OCI-LY3 (cell line): ENCODE measurements at regions not wholly inside any gene's neighbourhood (a gene's known extent, or its start where the extent isn't known, plus 50 kb on each side); places are given as distances from the start of the nearest gene placed in this dataset.

Source experiments
- H2AFZ ChIP-seq: fragments of 200-600, 300-600 bp; shearing (Covaris generic); 2 replicates; pipeline ENCODE4 v1.6.0; 2014; ENCODE audit warnings: antibody characterized with exemption, low read depth, low read length
- H3K27ac ChIP-seq: fragments of 200-600, 300-600 bp; sonication (generic); 2 replicates; pipeline ENCODE4 v1.5.1; 2014; ENCODE audit warnings: mild to moderate bottlenecking, low read length, moderate library complexity, mixed read lengths
- H3K27me3 ChIP-seq: fragments of 200-600, 300-600 bp; sonication (generic); 2 replicates; pipeline ENCODE4 v1.6.1; 2014; ENCODE audit warnings: low read depth, low read length, mixed read lengths
- H3K36me3 ChIP-seq: fragments of 200-600, 300-600 bp; sonication (generic); replicated peaks from 2 replicates; pipeline ENCODE3; 2014; ENCODE audit warnings: low read depth, low read length, mixed read lengths
- H3K4me1 ChIP-seq: fragments of 300-600, 200-600 bp; sonication (generic); 2 replicates; pipeline ENCODE4 v1.6.1; 2014; ENCODE audit warnings: low read length, mixed read lengths
- H3K4me2 ChIP-seq: fragments of 200-600, 300-600 bp; sonication (generic); 2 replicates; pipeline ENCODE4 v1.6.1; 2014; ENCODE audit warnings: low read length, mixed read lengths
- H3K4me3 ChIP-seq: fragments of 300-600, 200-600 bp; sonication (generic); 2 replicates; pipeline ENCODE4 v1.5.1; 2014; ENCODE audit warnings: antibody characterized with exemption, mild to moderate bottlenecking, low read length, moderate library complexity
- H3K79me2 ChIP-seq: fragments of 300-600, 200-600 bp; shearing (Covaris generic); 2 replicates; pipeline ENCODE4 v1.6.1; 2014; ENCODE audit warnings: mild to moderate bottlenecking, low read length, mixed read lengths
- H3K9ac ChIP-seq: fragments of 300-600, 200-600 bp; shearing (Covaris generic); 2 replicates; pipeline ENCODE4 v1.6.0; 2014; ENCODE audit warnings: mild to moderate bottlenecking, low read length, moderate library complexity
- H3K9me3 ChIP-seq: fragments of 200-600, 300-600 bp; shearing (Covaris generic); 2 replicates; pipeline ENCODE4 v1.6.1; 2014; ENCODE audit warnings: low read length, mixed read lengths; ENCODE audit not compliant: insufficient read depth
- H4K20me1 ChIP-seq: fragments of 200-600, 300-600 bp; sonication (generic); 2 replicates; pipeline ENCODE4 v1.6.1; 2016; ENCODE audit warnings: low read length, mixed read lengths; ENCODE audit not compliant: insufficient read depth
- CTCF ChIP-seq: fragments of 200-600, 300-600 bp; sonication (generic); IDR thresholded peaks from 2 replicates; pipeline ENCODE4 v1.5.1; 2014; ENCODE audit warnings: antibody characterized with exemption, low read length, low read depth
- EZH2phosphoT487 ChIP-seq: fragments of 200-600 bp; shearing (Covaris generic); IDR thresholded peaks from 2 replicates; pipeline ENCODE4 v1.6.1; 2018; ENCODE audit warnings: antibody characterized with exemption, mixed run types, low read depth

GRCh38 chr6:133590196-133590595, 298.7 kb upstream of the TCF21 start:
- Histone ChIP-seq H3K4me1 (no peaks in the 10 kb centered on the region), H3K27ac (no peak overlapping the region), H3K9me3 (no peaks in the 10 kb centered on the region), H3K27me3 (no peaks in the 10 kb centered on the region), H3K79me2 (no peaks in the 10 kb centered on the region), H3K4me3 (no peak overlapping the region), H2AFZ (no peak overlapping the region), H4K20me1 (no peaks in the 10 kb centered on the region), H3K4me2 (no peak overlapping the region), H3K36me3 (no peaks in the 10 kb centered on the region), H3K9ac (no peak overlapping the region)
- no peak for TF ChIP-seq CTCF
- TF ChIP-seq EZH2phosphoT487 = no peak

- no peaks in the 10 kb centered on the region for H3K4me1 ChIP-seq
Observed at GRCh38 chr6:133590814-133591213, 298.1 kb upstream of the TCF21 start.

GRCh38 chr6:133591275-133591674, 297.6 kb upstream of the TCF21 start:
- no peaks in the 10 kb centered on the region for H3K36me3 ChIP-seq
- no peak overlapping the region for H3K27ac ChIP-seq

More at GRCh38 chr6:133590814-133591213, 298.1 kb upstream of the TCF21 start:
- Histone ChIP-seq H3K9ac (no peak overlapping the region), H3K79me2 (no peaks in the 10 kb centered on the region), H3K4me2 (no peak overlapping the region), H3K27me3 (no peaks in the 10 kb centered on the region), H3K4me3 (no peak overlapping the region), H3K36me3 (no peaks in the 10 kb centered on the region), H3K9me3 (no peaks in the 10 kb centered on the region), H4K20me1 (no peaks in the 10 kb centered on the region), H2AFZ (no peak overlapping the region), H3K27ac (no peak overlapping the region)
- TF ChIP-seq EZH2phosphoT487 (no peak), CTCF (no peak)

GRCh38 chr6:133594652-133595110, 294.2 kb upstream of the TCF21 start:
- H3K9me3 ChIP-seq = no peaks in the 10 kb centered on the region
- H3K4me2 ChIP-seq = no peak overlapping the region
- H3K36me3 ChIP-seq = no peaks in the 10 kb centered on the region
- no peak overlapping the region for H3K4me3 ChIP-seq
- no peaks in the 10 kb centered on the region for H4K20me1 ChIP-seq
- TF ChIP-seq CTCF = no peak
- TF ChIP-seq EZH2phosphoT487 = no peak
- H2AFZ ChIP-seq = no peak overlapping the region
- no peaks in the 10 kb centered on the region for H3K79me2 ChIP-seq
- H3K27ac ChIP-seq = no peak overlapping the region
- H3K27me3 ChIP-seq = no peaks in the 10 kb centered on the region
- no peak overlapping the region for H3K9ac ChIP-seq
- H3K4me1 ChIP-seq = no peaks in the 10 kb centered on the region

More at GRCh38 chr6:133591275-133591674, 297.6 kb upstream of the TCF21 start:
- Histone ChIP-seq H2AFZ (no peak overlapping the region), H3K79me2 (no peaks in the 10 kb centered on the region), H3K9me3 (no peaks in the 10 kb centered on the region), H3K9ac (no peak overlapping the region), H3K4me2 (no peak overlapping the region), H4K20me1 (no peaks in the 10 kb centered on the region), H3K4me3 (no peak overlapping the region), H3K4me1 (no peaks in the 10 kb centered on the region), H3K27me3 (no peaks in the 10 kb centered on the region)
- TF ChIP-seq EZH2phosphoT487 (no peak), CTCF (no peak)
